Coronary artery (tissue), 2 donors: ENCODE measurements at regions not wholly inside any gene's neighbourhood (a gene's known extent, or its start where the extent isn't known, plus 50 kb on each side); places are given as distances from the start of the nearest gene placed in this dataset.

Experiments used
- DNase-seq: peaks from one replicate; pipeline ENCODE4 v3.0.0-alpha.2; 2017; ENCODE audit warnings: low spot score
- H3K27ac ChIP-seq, 2 donors: fragments of 200-600 bp; sonication (generic); one replicate each; pipeline ENCODE4 v1.5.1; 2016 to 2019
- H3K4me3 ChIP-seq: fragments of 200-600 bp; sonication (generic); 2 replicates; pipeline ENCODE4 v1.5.1; 2016; ENCODE audit warnings: mild to moderate bottlenecking, moderate library complexity
- TF ChIP-seq, protein P1 (sequence below): fragments of 200-600 bp; sonication (generic); IDR thresholded peaks from one replicate; pipeline ENCODE4 v1.5.1; 2019; ENCODE audit warnings: antibody characterized with exemption

DNA sequence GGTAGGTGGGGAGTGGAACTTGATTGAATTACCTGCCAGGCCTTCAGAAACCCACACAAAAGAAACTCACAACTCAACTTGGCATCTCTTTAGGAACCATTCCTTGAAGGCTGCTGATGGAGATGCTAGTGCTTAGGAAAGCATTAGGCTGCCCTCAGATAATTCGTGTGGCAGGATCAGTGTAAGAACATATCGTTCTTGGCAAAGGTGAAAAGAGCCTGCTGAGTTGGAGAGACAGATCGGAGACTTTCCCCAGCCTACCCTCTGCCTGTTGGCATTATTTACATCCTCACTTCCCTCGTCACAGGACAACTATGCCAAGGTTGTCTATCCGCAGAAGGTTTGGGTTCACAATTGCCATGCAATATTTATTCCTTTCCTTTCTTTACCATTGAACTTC, 120.0 kb upstream of the HS3ST3A1 start:
- TF ChIP-seq, protein P1, sequence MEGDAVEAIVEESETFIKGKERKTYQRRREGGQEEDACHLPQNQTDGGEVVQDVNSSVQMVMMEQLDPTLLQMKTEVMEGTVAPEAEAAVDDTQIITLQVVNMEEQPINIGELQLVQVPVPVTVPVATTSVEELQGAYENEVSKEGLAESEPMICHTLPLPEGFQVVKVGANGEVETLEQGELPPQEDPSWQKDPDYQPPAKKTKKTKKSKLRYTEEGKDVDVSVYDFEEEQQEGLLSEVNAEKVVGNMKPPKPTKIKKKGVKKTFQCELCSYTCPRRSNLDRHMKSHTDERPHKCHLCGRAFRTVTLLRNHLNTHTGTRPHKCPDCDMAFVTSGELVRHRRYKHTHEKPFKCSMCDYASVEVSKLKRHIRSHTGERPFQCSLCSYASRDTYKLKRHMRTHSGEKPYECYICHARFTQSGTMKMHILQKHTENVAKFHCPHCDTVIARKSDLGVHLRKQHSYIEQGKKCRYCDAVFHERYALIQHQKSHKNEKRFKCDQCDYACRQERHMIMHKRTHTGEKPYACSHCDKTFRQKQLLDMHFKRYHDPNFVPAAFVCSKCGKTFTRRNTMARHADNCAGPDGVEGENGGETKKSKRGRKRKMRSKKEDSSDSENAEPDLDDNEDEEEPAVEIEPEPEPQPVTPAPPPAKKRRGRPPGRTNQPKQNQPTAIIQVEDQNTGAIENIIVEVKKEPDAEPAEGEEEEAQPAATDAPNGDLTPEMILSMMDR = no peak
- Histone ChIP-seq H3K27ac (no peak overlapping the region), H3K4me3 (no peak overlapping the region)
- DNase-seq = no peak

- TF ChIP-seq, protein P1 = no peak
- no peak for DNase-seq
- Histone ChIP-seq H3K27ac (no peak overlapping the region), H3K4me3 (no peak overlapping the region)
These were observed 123.7 kb upstream of the HS3ST3A1 start for GRCh38 chr17:13725288-13725990.

DNA sequence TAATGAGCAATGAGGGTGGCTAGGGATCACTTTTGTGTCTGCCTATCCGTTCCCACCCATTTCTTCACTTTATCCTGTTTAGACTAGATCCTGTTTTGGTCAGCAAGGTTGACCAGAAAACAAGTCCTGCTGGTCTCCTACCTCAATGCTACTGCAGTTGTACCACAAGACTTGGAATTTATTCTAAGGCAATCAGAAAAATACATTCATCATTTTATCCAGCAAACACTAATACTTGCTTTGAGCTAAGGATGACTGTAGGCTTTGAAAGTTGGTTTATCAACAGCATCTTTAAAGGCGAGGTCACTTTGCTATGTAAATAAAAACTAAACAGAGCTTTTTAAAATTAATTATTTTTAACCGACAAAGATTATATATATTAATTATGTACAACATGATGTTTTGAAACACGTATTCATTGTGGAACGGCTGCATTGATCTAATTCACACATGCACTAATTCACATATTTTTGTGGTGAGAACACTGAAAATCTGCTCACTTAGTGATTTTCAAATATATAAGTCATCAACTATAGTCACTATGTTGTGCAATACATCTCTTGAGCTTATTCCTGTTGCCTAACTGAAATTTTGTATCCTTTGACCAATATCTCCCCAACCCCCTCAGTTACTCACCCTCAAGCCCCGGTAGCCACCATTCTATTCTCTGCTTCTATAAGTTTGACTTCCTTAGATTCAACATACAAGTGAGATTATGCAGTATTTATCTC, 125.9 kb upstream of the HS3ST3A1 start:
- DNase-seq = no peak
- Histone ChIP-seq H3K4me3 (no peak overlapping the region), H3K27ac (no peak overlapping the region)
- TF ChIP-seq, protein P1 = no peak

GRCh38 chr17:13728781-13729180, 127.1 kb upstream of the HS3ST3A1 start:
- TF ChIP-seq, protein P1 = no peak
- Histone ChIP-seq H3K4me3 (no peak overlapping the region), H3K27ac (no peak overlapping the region)
- no peak for DNase-seq

GRCh38 chr17:13729466-13730134, 127.9 kb upstream of the HS3ST3A1 start:
- DNase-seq = no peak
- TF ChIP-seq, protein P1 = no peak
- H3K4me3 ChIP-seq = no peak overlapping the region
- H3K27ac ChIP-seq = no peak overlapping the region

- TF ChIP-seq, protein P1 = no peak
- no peak for DNase-seq
These were observed 133.2 kb upstream of the HS3ST3A1 start for GRCh38 chr17:13734880-13735279.

More at GRCh38 chr17:13734880-13735279, 133.2 kb upstream of the HS3ST3A1 start:
- Histone ChIP-seq H3K27ac (no peak overlapping the region), H3K4me3 (no peak overlapping the region)
